AG04450 (cell line): ENCODE measurements at regions not wholly inside any gene's neighbourhood (a gene's known extent, or its start where the extent isn't known, plus 50 kb on each side); places are given as distances from the start of the nearest gene placed in this dataset.
A peak's percentile ranks its signal among the peaks of the same experiment; 100 is the strongest.

Experiments
- CTCF ChIA-PET: fragments of 300-600, 350-600 bp; formaldehyde crosslinking; extraction: SDS; loops from one replicate; lab custom pipeline; 2022; ENCODE audit warnings: antibody characterized with exemption, inconsistent platforms; lab: Charles Lee
- POLR2A ChIA-PET: fragments of 350-600 bp; formaldehyde crosslinking; extraction: SDS; loops from one replicate; lab custom pipeline; 2021; ENCODE audit warnings: antibody characterized with exemption, inconsistent platforms; lab: Yijun Ruan, JAX
- DNase-seq: peaks from one replicate; pipeline ENCODE4 v3.0.0-alpha.2; 2011; ENCODE audit warnings: low read depth, low spot score
- H3K27ac ChIP-seq: one replicate; pipeline ENCODE4 v1.5.1; 2012; ENCODE audit warnings: low read depth, low read length, control low read depth
- H3K27me3 ChIP-seq: one replicate; pipeline ENCODE4 v1.6.0; 2012; ENCODE audit warnings: low read length; ENCODE audit not compliant: control insufficient read depth, insufficient read depth
- H3K4me3 ChIP-seq: 2 replicates; pipeline ENCODE4 v1.5.1; 2011; ENCODE audit warnings: mild to moderate bottlenecking, low read depth, low read length, control low read depth
- H3K9me3 ChIP-seq: 2 replicates; pipeline ENCODE4 v1.5.1; 2012; ENCODE audit warnings: low read length; ENCODE audit not compliant: control insufficient read depth, insufficient read depth
- CTCF ChIP-seq: IDR thresholded peaks from 2 replicates; pipeline ENCODE4 v1.5.1; 2011; ENCODE audit warnings: low read depth, low read length, control low read depth, inconsistent platforms

- POLR2A ChIA-PET, result no interaction called here
- peaks cover 4% of the 10 kb centered on the region for H3K27me3 ChIP-seq
- CTCF ChIA-PET, result interaction anchor here (0.6 kb wide), 1 partner anchor 35 kb away, joined by 3 read pairs; no protein-coding TSS in a partner anchor
- no peak for TF ChIP-seq CTCF
- no peak overlapping the region for H3K27ac ChIP-seq
- no peak for DNase-seq
- no peak overlapping the region for H3K4me3 ChIP-seq
- H3K9me3 ChIP-seq, result no peaks in the 10 kb centered on the region
These were observed 53.0 kb upstream of the CA12 start for GRCh38 chr15:63434576-63435186.

GRCh38 chr15:63435204-63435820, 53.7 kb upstream of the CA12 start:
- ChIA-PET CTCF (no interaction called here), POLR2A (no interaction called here)
- no peak overlapping the region for H3K4me3 ChIP-seq
- H3K9me3 ChIP-seq, result no peaks in the 10 kb centered on the region
- no peak overlapping the region for H3K27ac ChIP-seq
- no peak for TF ChIP-seq CTCF
- no peak for DNase-seq
- H3K27me3 ChIP-seq, result peaks cover 4% of the 10 kb centered on the region

- ChIA-PET POLR2A (interaction anchor here (0.6 to 1.3 kb wide), 2 partner anchors 9 to 248 kb away, joined by 4 read pairs; no protein-coding TSS in a partner anchor), CTCF (interaction anchor here (1.6 to 1.8 kb wide), 2 partner anchors 30 to 147 kb away, joined by 4 to 6 read pairs; no protein-coding TSS in a partner anchor)
- DNase-seq, result no peak
- no peak for TF ChIP-seq CTCF
- no peaks in the 10 kb centered on the region for H3K9me3 ChIP-seq
- no peak overlapping the region for H3K4me3 ChIP-seq
- peaks cover 1% of the 10 kb centered on the region for H3K27me3 ChIP-seq
- H3K27ac ChIP-seq, result peak overlapping the region; percentile 68
These were observed 54.7 kb upstream of the CA12 start for GRCh38 chr15:63436341-63436740.

- TF ChIP-seq CTCF, result no peak; the same call in 1 of the 2 replicates
- ChIA-PET CTCF (interaction anchor here (1.0 to 1.8 kb wide), 4 partner anchors 9 to 148 kb away, joined by 4 to 6 read pairs (median 4); no protein-coding TSS in a partner anchor), POLR2A (interaction anchor here (0.6 to 1.3 kb wide), 2 partner anchors 8 to 249 kb away, joined by 4 read pairs; no protein-coding TSS in a partner anchor)
- peak; percentile 55 for DNase-seq
- Histone ChIP-seq H3K27ac (peak overlapping the region; percentile 68), H3K4me3 (no peak overlapping the region), H3K9me3 (no peaks in the 10 kb centered on the region), H3K27me3 (no peaks in the 10 kb centered on the region)
These were observed 55.3 kb upstream of the CA12 start for GRCh38 chr15:63436872-63437375.
